Brain microvascular endothelial cell (primary cell): ENCODE measurements at regions not wholly inside any gene's neighbourhood (a gene's known extent, or its start where the extent isn't known, plus 50 kb on each side); places are given as distances from the start of the nearest gene placed in this dataset.

ENCODE experiments used
- DNase-seq: peaks from one replicate; pipeline ENCODE4 v3.0.0-alpha.2; 2020
- H3K27ac ChIP-seq: fragments of 250-450 bp; sonication (Bioruptor Pico); 2 replicates; pipeline ENCODE4 v1.5.1; 2020; ENCODE audit warnings: mild to moderate bottlenecking, moderate library complexity
- H3K27me3 ChIP-seq: fragments of 250-450 bp; sonication (Bioruptor Pico); replicated peaks from 2 replicates; pipeline ENCODE4 v1.5.1; 2020; ENCODE audit warnings: mild to moderate bottlenecking
- H3K36me3 ChIP-seq: fragments of 250-450 bp; sonication (Bioruptor Pico); replicated peaks from 2 replicates; pipeline ENCODE4 v1.5.1; 2020; ENCODE audit warnings: mild to moderate bottlenecking
- H3K4me3 ChIP-seq: 2 replicates; pipeline ENCODE4 v1.5.1; 2011; ENCODE audit warnings: low read depth, mild to moderate bottlenecking, control low read depth, low read length, moderate library complexity
- in situ Hi-C: cut with HindIII; loops from 2 replicates; pipeline ENCODE4 v1.10.0; 2017; ENCODE audit warnings: low sequenced_read_pairs, low pct_ligation_motif_present
- TF ChIP-seq, protein P1 (sequence below): IDR thresholded peaks from 2 replicates; pipeline ENCODE4 v1.5.1; 2011; ENCODE audit warnings: low read depth, mild to moderate bottlenecking, moderate library complexity, low read length, control low read depth, inconsistent platforms; ENCODE audit errors: missing control alignments

DNA sequence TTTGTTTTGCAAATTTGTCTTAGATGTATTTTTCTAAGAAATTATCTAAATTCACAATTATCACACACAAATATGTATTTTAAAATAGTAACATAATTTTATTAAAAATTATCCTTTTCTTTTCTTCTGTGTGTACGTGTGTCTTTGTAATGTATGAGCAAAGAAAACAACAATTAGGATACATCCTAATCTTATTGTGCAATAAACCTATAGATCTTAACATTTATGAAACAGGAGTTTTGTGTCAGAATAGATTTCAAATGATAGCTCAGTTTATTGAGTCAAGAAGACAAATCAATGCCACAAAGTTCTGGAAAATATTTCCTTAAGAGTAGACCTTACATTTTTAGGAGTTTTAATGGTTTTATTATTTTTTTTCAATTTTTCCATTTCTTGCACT lies 212.2 kb downstream of the KCNJ3 start:
- no peaks in the 10 kb centered on the region for H3K36me3 ChIP-seq
- no peaks in the 10 kb centered on the region for H3K27me3 ChIP-seq
- in situ Hi-C loops = no loop called here
- DNase-seq = no peak
- no peak overlapping the region for H3K27ac ChIP-seq
- TF ChIP-seq, protein P1, sequence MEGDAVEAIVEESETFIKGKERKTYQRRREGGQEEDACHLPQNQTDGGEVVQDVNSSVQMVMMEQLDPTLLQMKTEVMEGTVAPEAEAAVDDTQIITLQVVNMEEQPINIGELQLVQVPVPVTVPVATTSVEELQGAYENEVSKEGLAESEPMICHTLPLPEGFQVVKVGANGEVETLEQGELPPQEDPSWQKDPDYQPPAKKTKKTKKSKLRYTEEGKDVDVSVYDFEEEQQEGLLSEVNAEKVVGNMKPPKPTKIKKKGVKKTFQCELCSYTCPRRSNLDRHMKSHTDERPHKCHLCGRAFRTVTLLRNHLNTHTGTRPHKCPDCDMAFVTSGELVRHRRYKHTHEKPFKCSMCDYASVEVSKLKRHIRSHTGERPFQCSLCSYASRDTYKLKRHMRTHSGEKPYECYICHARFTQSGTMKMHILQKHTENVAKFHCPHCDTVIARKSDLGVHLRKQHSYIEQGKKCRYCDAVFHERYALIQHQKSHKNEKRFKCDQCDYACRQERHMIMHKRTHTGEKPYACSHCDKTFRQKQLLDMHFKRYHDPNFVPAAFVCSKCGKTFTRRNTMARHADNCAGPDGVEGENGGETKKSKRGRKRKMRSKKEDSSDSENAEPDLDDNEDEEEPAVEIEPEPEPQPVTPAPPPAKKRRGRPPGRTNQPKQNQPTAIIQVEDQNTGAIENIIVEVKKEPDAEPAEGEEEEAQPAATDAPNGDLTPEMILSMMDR = no peak
- no peak overlapping the region for H3K4me3 ChIP-seq

DNA sequence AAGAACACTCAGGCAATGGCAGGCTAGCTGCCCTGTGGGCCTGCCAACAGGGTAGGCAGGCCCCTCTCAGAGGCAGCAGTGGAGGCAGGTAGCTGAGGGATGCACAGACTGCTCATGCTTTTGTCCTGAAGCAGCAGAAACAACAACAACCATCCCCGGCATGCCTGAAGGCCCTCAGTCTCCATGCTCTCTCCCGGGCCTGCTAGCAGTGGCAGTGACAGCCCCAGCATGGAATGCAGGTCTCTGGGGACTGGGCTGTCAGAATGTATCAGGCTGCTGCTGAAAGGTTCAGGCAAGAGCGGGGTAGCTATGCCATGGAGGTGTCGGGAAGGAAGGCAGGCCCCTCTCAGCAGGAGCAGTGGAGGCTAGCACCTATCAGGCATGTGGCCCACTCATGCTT lies 209.8 kb downstream of the KCNJ3 start:
- H3K27me3 ChIP-seq = no peaks in the 10 kb centered on the region
- no peak for DNase-seq
- H3K4me3 ChIP-seq = no peak overlapping the region
- in situ Hi-C loops = no loop called here
- H3K27ac ChIP-seq = no peak overlapping the region
- no peaks in the 10 kb centered on the region for H3K36me3 ChIP-seq
- TF ChIP-seq, protein P1 = no peak
